PC-3 (cell line): ENCODE measurements at regions not wholly inside any gene's neighbourhood (a gene's known extent, or its start where the extent isn't known, plus 50 kb on each side); places are given as distances from the start of the nearest gene placed in this dataset.

Experiments
- ATAC-seq: fragments of 200-7000 bp; cut with Tn5 transposase; 2 replicates; pipeline ENCODE4 v1.9.1; 2020; ENCODE audit warnings: mild to moderate bottlenecking, moderate library complexity
- BruUV-seq: library from RNA; stranded (reverse); fragments of 400-500 nt; replicated peaks from 2 replicates; lab custom pipeline; 2021; lab: Mats Ljungman, UMichigan
- CTCF ChIA-PET: fragments of 300-600 bp; sonication (Branson Sonifier 250); formaldehyde crosslinking; loops from one replicate; lab custom pipeline; 2022; ENCODE audit warnings: antibody characterized with exemption; lab: Charles Lee
- POLR2A ChIA-PET: fragments of 300-600 bp; sonication (Branson Sonifier 250); formaldehyde crosslinking; loops from one replicate; lab custom pipeline; 2022; ENCODE audit warnings: antibody characterized with exemption; ENCODE audit not compliant: unreplicated experiment; lab: Charles Lee
- DNase-seq: peaks from one replicate; pipeline ENCODE4 v3.0.0-alpha.2; 2015
- H2AFZ ChIP-seq: fragments of 300-600 bp; sonication (generic); 2 replicates; pipeline ENCODE4 v1.6.0; 2016; ENCODE audit warnings: antibody characterized with exemption, low read length
- H3F3A ChIP-seq: fragments of 300-600 bp; sonication (generic); one replicate; pipeline ENCODE4 v1.6.0; 2017; ENCODE audit warnings: antibody characterized with exemption, low read length, control low read depth, mild to moderate bottlenecking; ENCODE audit not compliant: unreplicated experiment
- H3K27ac ChIP-seq: fragments of 300-600 bp; sonication (generic); 2 replicates; pipeline ENCODE4 v1.5.1; 2016; ENCODE audit warnings: mild to moderate bottlenecking, low read length
- H3K27me3 ChIP-seq: fragments of 300-600 bp; sonication (generic); 2 replicates; pipeline ENCODE4 v1.6.1; 2016; ENCODE audit warnings: low read length, mixed read lengths
- H3K36me3 ChIP-seq: fragments of 300-600 bp; sonication (generic); 2 replicates; pipeline ENCODE4 v1.6.1; 2016; ENCODE audit warnings: low read depth, mixed run types, low read length, mixed read lengths
- H3K4me1 ChIP-seq: fragments of 300-600 bp; sonication (generic); 2 replicates; pipeline ENCODE4 v1.5.1; 2016; ENCODE audit warnings: low read length; ENCODE audit not compliant: insufficient read depth
- H3K4me2 ChIP-seq: fragments of 300-600 bp; sonication (generic); 2 replicates; pipeline ENCODE4 v1.6.0; 2016; ENCODE audit warnings: low read length
- H3K4me3 ChIP-seq: fragments of 300-600 bp; sonication (generic); 2 replicates; pipeline ENCODE4 v1.5.1; 2016; ENCODE audit warnings: mild to moderate bottlenecking, low read length, mixed read lengths
- H3K79me2 ChIP-seq: fragments of 300-600 bp; sonication (generic); 2 replicates; pipeline ENCODE4 v1.6.1; 2017; ENCODE audit warnings: low read length, mixed read lengths
- H3K9ac ChIP-seq: fragments of 300-600 bp; sonication (generic); 2 replicates; pipeline ENCODE4 v1.6.0; 2016; ENCODE audit warnings: mild to moderate bottlenecking, low read length
- H3K9me2 ChIP-seq: fragments of 300-600 bp; sonication (generic); replicated peaks from 2 replicates; pipeline ENCODE4 v1.6.1; 2016; ENCODE audit warnings: mixed run types, low read length, mixed read lengths
- H3K9me3 ChIP-seq: fragments of 300-600 bp; sonication (generic); 2 replicates; pipeline ENCODE4 v1.6.1; 2016; ENCODE audit warnings: low read length, mixed read lengths
- H4K20me1 ChIP-seq: fragments of 300-600 bp; sonication (generic); 2 replicates; pipeline ENCODE4 v1.6.1; 2016; ENCODE audit warnings: low read length, mixed read lengths
- EZH2 ChIP-seq: fragments of 300-600 bp; sonication (generic); IDR thresholded peaks from one replicate; pipeline ENCODE4 v1.6.1; 2017; ENCODE audit warnings: antibody characterized with exemption, mild to moderate bottlenecking, low read length; ENCODE audit not compliant: unreplicated experiment
- EZH2phosphoT487 ChIP-seq: fragments of 300-600 bp; sonication (generic); IDR thresholded peaks from 2 replicates; pipeline ENCODE4 v1.6.1; 2018; ENCODE audit warnings: mild to moderate bottlenecking, antibody characterized with exemption, low read length, borderline replicate concordance
- intact Hi-C: fragments of 100-400 bp; cut with micrococcal nuclease; formaldehyde crosslinking; loops from 2 replicates; pipeline ENCODE4 v1.9.0; 2023
- TF ChIP-seq, protein P1 (sequence below): fragments of 300-600 bp; sonication (generic); conservative IDR thresholded peaks from 2 replicates; pipeline ENCODE4 v1.5.1; 2017; ENCODE audit warnings: antibody characterized with exemption, low read depth, mild to moderate bottlenecking, low read length

DNA sequence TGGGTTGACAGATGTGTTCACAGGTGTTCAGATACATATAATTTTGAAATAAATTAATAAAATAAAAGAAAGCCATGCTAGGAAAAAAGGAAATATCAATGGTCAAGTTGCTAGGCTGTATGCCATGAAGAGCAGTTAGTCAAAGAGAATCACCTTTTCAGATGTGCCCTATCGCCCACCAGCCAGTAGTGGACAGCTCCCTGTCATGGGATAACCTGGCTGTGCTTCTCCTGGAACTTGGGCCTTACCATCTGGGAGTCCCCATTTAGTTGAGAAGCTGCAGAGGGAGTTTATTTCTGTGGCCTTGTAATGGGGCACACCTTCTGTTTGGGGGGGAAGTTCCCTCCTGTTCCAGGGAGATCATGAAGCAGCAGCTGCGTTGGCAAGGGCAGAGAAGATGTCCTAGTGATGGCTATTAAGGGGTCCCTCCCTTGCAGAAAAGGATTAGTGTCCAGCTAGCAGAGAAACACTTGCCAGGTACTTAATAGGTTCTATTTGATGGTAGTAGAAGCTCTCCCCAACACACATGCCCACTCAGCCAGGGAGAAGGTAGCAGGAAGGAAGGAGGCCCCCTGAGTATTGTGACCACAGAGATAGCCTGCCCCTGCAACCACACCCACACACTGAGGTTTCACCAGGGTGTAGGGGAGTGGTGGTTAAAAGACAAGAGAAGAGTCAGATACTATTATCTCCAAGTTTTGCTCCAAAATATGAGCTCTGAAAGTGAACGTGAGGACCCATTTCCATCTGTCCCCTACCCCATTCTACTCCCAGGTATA, 117.7 kb downstream of the B3GNT2 start:
- intact Hi-C loops = no loop called here
- no peaks in the 10 kb centered on the region for H3K36me3 ChIP-seq
- H3K9ac ChIP-seq = no peak overlapping the region
- no peak overlapping the region for H3K4me2 ChIP-seq
- no peaks in the 10 kb centered on the region for H3F3A ChIP-seq
- no peaks in the 10 kb centered on the region for H3K79me2 ChIP-seq
- DNase-seq (no peak), ATAC-seq (no peak)
- CTCF ChIA-PET = interaction anchor here (0.6 kb wide), 1 partner anchor 415 kb away, joined by 3 read pairs; no protein-coding TSS in a partner anchor
- H3K27me3 ChIP-seq = no peaks in the 10 kb centered on the region
- no peak overlapping the region for H3K4me3 ChIP-seq
- POLR2A ChIA-PET = no interaction called here
- no peaks in the 10 kb centered on the region for H3K9me2 ChIP-seq
- no peak overlapping the region for H2AFZ ChIP-seq
- no peaks in the 10 kb centered on the region for H4K20me1 ChIP-seq
- no peak overlapping the region for H3K27ac ChIP-seq
- H3K9me3 ChIP-seq = no peaks in the 10 kb centered on the region
- no peak for TF ChIP-seq EZH2phosphoT487
- TF ChIP-seq, protein P1, sequence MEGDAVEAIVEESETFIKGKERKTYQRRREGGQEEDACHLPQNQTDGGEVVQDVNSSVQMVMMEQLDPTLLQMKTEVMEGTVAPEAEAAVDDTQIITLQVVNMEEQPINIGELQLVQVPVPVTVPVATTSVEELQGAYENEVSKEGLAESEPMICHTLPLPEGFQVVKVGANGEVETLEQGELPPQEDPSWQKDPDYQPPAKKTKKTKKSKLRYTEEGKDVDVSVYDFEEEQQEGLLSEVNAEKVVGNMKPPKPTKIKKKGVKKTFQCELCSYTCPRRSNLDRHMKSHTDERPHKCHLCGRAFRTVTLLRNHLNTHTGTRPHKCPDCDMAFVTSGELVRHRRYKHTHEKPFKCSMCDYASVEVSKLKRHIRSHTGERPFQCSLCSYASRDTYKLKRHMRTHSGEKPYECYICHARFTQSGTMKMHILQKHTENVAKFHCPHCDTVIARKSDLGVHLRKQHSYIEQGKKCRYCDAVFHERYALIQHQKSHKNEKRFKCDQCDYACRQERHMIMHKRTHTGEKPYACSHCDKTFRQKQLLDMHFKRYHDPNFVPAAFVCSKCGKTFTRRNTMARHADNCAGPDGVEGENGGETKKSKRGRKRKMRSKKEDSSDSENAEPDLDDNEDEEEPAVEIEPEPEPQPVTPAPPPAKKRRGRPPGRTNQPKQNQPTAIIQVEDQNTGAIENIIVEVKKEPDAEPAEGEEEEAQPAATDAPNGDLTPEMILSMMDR = no peak
- no peak for TF ChIP-seq EZH2
- BruUV-seq = no TSS peak
- no peaks in the 10 kb centered on the region for H3K4me1 ChIP-seq

DNA sequence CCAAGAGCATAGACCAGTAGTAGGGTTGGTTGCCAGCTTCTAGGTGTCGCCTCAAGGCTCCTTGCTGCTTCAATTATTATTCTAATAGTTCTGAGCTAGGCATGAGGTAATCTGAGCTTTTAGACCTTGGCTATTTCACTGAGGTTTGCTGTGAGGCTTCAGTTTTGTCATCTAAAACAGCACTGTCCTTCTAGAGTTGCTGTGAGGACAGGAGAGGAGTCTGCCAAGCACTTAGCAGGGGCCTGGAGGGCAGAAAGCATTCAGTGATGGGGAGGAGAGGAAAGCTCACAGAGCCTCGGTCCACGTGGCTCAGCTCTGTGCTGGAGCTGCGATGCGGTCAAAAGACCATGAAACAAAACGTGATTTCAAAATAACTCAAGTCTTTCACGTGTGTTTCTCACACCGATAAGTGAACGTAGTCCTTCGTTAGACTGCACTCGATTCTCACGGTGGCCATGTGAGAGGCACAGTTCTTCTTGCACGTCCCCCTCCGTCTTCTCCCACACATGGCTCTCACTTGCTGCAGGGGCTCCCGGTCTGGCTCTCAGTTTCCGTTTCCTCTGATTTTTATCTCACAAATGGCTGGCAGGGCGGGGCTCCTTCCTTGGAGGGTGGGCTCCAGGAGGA, 113.7 kb downstream of the B3GNT2 start:
- Histone ChIP-seq H3K79me2 (no peaks in the 10 kb centered on the region), H3K9me3 (no peaks in the 10 kb centered on the region), H4K20me1 (no peaks in the 10 kb centered on the region), H3F3A (no peaks in the 10 kb centered on the region), H3K4me1 (peaks cover 35% of the 10 kb centered on the region), H3K27me3 (no peaks in the 10 kb centered on the region), H2AFZ (no peak overlapping the region), H3K9ac (no peak overlapping the region), H3K9me2 (no peaks in the 10 kb centered on the region), H3K27ac (no peak overlapping the region), H3K4me3 (no peak overlapping the region), H3K36me3 (no peaks in the 10 kb centered on the region), H3K4me2 (no peak overlapping the region)
- intact Hi-C loops = no loop called here
- POLR2A ChIA-PET = no interaction called here
- CTCF ChIA-PET = no interaction called here
- TF ChIP-seq EZH2 = no peak
- DNase-seq (no peak), ATAC-seq (no peak)
- BruUV-seq = no TSS peak

DNA sequence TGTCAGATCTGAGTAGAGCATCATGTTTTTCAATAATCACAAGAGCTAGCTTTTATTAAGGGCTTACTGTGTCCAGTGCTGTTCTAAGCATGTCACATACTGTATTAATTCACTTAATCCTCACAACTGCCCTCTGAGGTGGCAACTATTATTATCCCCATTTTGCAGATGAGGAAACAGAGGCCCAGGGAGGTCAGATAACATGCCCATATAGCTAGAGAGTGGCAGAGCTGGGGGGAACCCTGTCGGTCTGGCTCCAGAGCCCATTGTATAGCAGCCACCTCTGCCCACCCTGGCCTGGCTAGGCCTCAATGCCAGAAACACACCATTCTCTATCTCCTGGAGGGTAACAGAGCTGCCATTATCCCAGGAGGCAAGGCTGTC, 113.2 kb downstream of the B3GNT2 start:
- BruUV-seq = no TSS peak

More for the DNA sequence above, 113.2 kb downstream of the B3GNT2 start:
- ATAC-seq (no peak), DNase-seq (no peak)
- H3K9me2 ChIP-seq = no peaks in the 10 kb centered on the region
- H3K27me3 ChIP-seq = no peaks in the 10 kb centered on the region
- no peaks in the 10 kb centered on the region for H4K20me1 ChIP-seq
- intact Hi-C loops = no loop called here
- no peak overlapping the region for H3K4me2 ChIP-seq
- H3K36me3 ChIP-seq = no peaks in the 10 kb centered on the region
- no peaks in the 10 kb centered on the region for H3K9me3 ChIP-seq
- no peak overlapping the region for H3K9ac ChIP-seq
- H2AFZ ChIP-seq = no peak overlapping the region
- ChIA-PET CTCF (no interaction called here), POLR2A (no interaction called here)
- no peak overlapping the region for H3K27ac ChIP-seq
- no peak overlapping the region for H3K4me3 ChIP-seq
- no peaks in the 10 kb centered on the region for H3K79me2 ChIP-seq
- no peaks in the 10 kb centered on the region for H3F3A ChIP-seq
- no peak for TF ChIP-seq EZH2
- TF ChIP-seq, protein P1 = no peak
- peaks cover 40% of the 10 kb centered on the region for H3K4me1 ChIP-seq
